ENCODE measurements at regions not wholly inside any gene's neighbourhood (a gene's known extent, or its start where the extent isn't known, plus 50 kb on each side); places are given as distances from the start of the nearest gene placed in this dataset.

DNA sequence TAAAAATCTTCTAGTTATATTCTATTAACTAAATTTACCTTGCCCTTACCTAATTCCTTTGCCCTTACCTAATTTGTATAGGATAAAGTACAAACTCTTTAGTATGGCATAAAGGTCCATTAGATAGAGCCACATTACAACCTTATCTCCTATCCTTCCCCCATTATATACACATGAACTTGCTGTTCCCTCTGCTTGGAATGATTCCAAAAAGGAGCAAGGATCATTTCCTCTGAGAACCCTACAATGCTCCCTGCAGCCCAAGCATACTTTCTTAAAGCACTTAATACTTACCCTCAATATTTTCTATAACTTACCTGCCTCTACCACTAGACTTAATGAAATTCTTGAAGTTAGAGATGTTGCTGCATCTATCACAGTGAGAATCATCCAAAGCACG is 118.9 kb upstream of the CCDC54 start:
- ATAC-seq (no peak), DNase-seq (no peak)
- intact Hi-C loops (cut with DNase I): no loop called here

DNA sequence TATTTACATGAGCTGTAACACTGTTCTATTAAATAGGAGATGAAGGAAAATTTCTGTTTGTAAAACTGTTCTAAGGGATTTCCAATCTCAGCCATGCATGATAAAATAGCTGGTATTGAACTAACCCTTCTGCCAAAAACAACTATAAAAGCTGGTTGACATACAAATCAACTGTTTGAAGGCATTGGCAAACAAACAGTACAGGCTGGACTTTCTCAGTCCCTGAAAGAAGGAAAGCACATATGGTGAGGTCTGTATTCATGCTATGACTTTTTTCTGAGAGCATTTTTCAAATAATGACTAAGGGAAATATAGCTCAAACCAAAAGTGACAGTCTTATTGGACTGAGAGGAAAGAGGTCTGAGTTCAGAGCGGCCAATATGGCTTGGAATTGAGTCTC is 117.0 kb upstream of the CCDC54 start:
- no peak for DNase-seq
- no peak for ATAC-seq
- intact Hi-C loops (cut with DNase I): no loop called here

DNA sequence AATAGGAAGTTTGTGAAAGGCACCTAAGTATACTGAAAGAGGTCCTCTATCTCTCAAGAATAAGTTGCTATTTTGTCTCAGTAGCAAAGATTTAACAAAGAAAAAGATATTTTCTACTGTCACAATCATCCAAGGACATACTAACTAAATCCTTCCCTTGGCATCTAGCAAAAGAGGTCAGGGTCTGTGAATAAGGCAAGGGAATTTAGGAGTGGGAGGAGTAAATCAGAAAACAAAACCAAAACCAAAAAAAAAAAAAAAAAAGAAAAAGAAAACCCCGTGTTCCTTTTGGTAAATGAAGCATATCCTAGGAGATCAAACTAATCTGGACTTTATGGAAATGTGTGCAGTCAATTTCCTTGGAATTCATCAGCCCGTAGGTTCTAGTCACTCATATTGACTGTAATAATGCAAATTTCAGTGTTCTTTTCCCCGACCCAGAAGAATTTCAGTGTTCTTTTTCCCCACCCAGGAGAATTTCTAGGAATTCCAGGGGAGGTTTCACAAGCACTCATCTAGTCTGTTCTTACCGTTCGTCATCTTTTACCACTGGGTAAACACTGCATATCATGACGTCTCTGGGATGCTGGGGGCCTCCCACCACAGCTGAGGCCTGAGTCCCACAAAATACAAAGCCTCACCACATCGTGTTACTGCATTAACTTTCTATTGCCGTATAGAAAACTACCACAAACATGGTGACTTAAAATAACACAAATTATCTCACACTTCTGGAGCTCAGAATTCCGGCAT is 113.8 kb upstream of the CCDC54 start:
- intact Hi-C loops (cut with DNase I): no loop called here
- ATAC-seq (peak; percentile 44 to 88), DNase-seq (no peak)

DNA sequence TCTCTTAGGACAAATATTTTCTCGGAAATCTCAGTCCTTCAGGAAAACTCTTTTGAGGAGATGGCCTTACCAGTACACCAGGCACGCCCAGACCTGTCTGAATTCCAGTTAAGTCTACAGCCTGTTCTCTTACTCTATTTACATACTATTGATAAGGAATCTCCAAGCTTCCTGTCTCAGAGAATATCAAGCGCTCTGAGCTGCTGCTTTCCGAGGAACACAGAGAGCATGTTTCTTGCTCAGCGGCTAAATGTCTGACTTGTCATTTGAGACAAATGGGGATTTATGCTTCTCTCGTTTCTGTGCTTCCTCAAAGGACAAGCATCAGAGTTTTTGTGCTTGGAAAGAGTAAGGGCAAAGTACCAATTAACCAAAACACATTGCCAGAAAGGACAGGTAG is 112.4 kb upstream of the CCDC54 start:
- ATAC-seq: no peak
- intact Hi-C loops (cut with DNase I): no loop called here
- no peak for DNase-seq

DNA sequence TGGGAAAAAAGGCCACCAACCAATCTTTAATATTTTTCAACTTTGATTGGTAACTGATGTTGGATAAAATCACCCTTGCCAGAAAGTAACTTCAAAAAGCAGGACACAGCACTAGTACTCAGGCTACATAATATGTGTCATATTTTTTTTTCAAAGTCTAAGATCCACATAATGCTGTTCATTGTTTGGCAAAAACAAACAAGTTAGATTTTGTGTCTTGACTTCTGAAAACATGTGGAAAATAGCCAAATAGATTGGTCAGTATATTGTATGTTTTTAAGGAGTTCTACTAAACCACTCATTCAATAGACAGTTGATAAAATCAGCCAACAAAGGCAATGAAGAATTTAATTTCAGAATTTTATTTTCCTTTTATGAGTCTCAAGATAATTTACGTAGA is 111.7 kb upstream of the CCDC54 start:
- no peak for ATAC-seq
- DNase-seq: no peak
- intact Hi-C loops (cut with DNase I): no loop called here

DNA sequence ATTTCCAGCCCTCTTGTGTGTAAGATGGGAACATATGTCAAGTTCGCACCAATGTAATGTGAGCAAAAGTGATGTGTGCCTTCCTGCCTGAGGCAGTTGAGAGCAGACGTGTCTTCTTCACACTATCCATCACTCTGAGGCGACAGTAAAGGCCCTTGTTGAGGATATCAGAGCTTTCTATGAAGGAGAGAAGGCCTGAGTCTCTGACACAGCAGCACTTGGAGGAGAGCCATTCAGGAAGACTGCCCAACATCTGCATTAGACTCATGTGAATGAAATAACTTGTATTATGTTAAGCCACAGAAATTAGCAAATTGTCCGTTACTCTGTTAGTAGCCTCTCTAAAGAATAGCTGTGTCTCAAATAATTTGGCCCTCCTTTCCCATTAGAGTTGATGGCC is 108.8 kb upstream of the CCDC54 start:
- no peak for ATAC-seq
- no peak for DNase-seq
- intact Hi-C loops (cut with DNase I): no loop called here

DNA sequence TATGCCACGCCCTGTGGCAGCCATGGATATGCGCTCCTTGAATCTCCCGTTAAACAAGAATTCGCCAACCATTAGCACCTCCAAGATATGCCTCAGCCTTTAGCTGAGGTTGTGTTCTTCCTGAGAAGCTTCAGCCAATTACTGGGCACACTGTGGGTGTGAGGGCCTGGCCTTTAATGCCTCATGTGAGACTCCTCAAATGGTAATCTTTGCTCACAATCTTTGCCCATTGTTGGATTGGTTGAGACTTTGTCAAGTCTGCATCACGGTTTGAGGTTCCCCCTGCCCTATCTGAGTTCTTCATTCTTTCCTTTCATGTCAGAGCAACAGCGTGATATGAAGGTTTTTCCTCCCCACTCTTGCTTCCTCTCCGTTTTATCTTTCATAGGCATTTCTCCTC is 108.1 kb upstream of the CCDC54 start:
- intact Hi-C loops (cut with DNase I): no loop called here
- no peak for ATAC-seq
- DNase-seq: no peak

DNA sequence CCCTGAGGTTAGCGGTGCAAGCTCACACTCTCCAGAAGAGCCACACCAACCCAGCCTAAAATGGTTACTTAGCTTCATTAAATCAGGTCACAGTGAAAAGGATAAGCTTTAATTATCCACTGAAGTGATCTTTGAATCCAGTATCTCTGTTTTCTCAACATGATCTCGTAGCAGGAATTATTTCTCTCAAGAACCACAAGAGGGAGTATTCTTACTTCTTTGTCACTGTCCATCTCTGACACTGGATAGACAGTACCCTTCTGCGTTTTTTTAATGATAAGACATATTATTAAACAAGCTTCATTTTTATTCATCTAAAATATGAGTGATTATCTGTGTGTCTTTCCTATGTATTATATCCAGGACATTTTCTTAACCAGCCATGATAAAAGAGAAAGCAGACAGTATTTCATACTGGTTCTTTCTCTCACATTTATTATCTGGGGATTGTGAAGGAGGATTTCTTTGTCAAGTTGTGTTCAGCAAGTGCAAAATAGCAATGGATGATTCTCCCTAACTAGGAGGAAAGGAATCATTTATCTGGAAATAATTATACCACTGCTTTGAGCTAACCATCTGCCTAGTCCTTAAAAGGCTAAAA is 105.4 kb upstream of the CCDC54 start:
- ATAC-seq (peak; percentile 41 to 63), DNase-seq (no peak)
- intact Hi-C loops (cut with DNase I): loop anchor here (2.0 to 10.0 kb wide), 2 partner anchors 149 to 153 kb away; no protein-coding TSS in a partner anchor

DNA sequence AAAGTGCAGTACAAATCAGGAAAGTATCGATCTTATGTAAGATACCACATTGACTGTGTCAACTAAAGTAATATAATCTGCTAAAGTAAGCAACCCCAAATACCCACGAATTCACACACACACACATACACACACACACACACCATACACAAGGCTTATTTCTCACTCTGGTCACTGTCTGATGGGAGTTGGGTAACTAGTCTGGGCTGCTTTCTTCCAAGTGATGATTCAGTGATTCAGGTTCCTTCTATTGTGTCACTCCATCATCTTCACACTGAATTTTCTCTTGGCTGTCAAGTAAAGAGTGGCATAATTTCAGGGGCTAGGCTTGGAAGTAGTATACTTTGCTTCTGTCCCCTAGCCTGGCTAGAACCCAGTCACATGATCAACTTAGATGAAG is 104.8 kb upstream of the CCDC54 start:
- intact Hi-C loops (cut with DNase I): loop anchor here (2.0 to 10.0 kb wide), 2 partner anchors 148 to 152 kb away; no protein-coding TSS in a partner anchor
- DNase-seq (no peak), ATAC-seq (no peak)

DNA sequence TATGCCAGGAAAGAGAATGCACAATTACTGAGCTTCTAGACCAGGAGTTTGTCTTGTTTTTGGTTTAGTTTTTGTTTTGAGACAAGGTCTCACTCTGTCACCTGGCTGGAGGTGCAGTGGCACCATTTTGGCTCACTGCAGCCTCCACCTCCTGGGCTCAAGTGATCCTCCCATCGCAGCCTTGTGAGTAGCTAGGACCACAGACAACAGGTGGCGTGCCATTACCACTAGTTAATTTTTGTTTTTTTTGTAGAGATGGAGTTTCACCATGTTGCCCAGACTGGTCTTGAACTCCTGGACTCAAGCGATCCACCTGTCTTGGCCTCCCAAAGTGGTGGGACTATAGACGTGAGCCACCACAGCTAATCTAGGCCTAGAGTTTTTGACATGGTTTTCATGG is 104.4 kb upstream of the CCDC54 start:
- DNase-seq: no peak
- intact Hi-C loops (cut with DNase I): loop anchor here (2.0 to 10.0 kb wide), 2 partner anchors 148 to 152 kb away; no protein-coding TSS in a partner anchor
- no peak for ATAC-seq

DNA sequence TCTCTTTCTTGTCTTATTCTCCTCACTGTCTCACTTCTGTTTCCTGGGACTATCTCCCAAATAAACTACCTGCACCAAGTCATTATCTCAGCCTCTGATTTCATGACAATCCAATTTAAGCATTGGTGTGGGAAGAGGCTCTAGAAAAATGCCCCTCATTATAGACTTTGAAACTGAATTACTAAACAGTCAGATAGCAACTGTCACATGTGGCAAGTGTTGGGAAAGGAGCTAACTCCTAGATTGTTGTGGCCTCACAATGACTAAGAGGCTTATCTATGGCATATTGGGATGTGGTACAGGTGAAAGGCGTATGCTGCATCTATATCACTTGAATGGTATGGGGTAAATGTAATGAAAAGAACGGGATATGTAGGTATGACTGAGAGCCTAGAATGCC is 103.5 kb upstream of the CCDC54 start:
- no peak for ATAC-seq
- intact Hi-C loops (cut with DNase I): loop anchor here (2.0 to 10.0 kb wide), 2 partner anchors 147 to 151 kb away; no protein-coding TSS in a partner anchor
- DNase-seq: no peak

DNA sequence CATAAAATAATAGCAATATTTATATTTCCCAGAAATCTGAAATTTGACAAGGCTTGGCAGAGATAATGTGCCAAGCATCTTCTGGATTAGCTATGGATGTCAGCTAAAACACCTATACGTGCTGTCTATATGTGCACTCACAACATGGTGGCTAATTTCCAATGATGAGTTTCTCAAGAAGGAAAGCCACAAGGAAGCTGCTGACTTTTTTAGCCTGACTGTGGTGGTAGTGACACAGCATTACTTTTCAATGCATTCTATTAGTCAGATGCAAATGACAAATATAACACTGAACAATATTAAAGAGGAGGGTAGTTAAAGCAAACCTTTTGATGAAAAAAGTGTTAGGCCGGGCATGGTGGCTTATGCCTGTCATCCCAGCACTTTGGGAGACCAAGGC is 101.7 kb upstream of the CCDC54 start:
- ATAC-seq (no peak), DNase-seq (no peak)
- intact Hi-C loops (cut with DNase I): loop anchor here in 1 of 2 donors (10.0 kb wide), 1 partner anchor 149 kb away; no protein-coding TSS in a partner anchor

DNA sequence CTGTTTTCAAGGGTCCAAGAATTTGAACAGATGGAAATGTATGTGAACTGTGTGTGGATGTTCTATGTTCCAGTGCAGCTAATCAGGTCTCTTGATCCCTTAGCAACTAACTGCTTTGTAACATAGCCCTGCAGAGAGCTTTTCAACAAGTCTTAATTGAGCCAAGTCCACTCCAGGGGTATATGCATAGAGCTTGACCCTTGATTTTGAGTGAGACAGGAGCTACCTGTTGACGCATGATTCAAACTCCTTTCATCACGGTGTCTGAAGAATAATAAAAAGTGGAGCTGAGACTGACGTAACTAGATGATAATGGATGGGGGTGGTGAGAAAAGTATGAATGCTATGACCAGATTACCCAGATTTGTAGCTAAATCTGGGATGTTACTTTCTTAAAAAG is 93.3 kb upstream of the CCDC54 start:
- peak in 1 of 2 donors; percentile 88 for ATAC-seq
- intact Hi-C loops (cut with DNase I): no loop called here
- DNase-seq: no peak

DNA sequence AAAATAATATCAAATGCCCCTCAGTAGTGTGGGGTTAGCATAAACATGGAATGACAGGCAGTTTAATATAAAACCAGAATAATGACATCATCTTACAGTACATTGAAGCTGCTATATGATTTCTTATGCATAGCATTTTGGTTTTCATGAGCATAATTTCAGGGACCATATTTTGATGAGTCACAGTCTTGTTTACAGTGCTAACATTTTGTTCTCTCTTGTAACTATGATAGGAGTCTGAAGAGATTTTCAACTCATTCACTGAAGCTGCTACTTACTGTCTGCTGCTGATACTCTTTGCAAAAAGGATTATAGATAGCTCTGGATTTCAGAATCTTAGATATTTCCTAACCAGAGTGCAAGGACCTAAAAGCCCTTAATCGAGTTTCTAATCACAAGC is 92.6 kb upstream of the CCDC54 start:
- intact Hi-C loops (cut with DNase I): no loop called here
- DNase-seq (no peak), ATAC-seq (peak in 1 of 2 donors; percentile 82)

DNA sequence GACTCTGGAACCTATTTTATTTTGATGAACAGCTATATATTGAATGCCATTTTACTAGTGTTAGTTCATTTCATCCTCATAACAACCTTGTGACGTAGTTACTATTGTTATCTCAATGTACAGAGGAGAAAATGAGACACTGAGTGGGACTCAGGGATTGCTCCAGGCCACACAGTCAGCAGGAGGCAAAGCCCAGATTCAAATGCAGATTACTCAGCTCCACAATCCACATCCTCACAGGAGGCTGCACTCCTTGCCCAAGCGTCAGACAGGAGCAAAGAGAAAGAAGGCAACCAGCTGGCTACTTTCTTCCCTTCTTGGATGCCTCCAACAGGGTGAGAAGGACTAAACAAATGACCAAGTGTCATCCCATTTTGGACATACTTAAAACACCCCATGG is 92.0 kb upstream of the CCDC54 start:
- ATAC-seq (no peak), DNase-seq (no peak)
- intact Hi-C loops (cut with DNase I): no loop called here

DNA sequence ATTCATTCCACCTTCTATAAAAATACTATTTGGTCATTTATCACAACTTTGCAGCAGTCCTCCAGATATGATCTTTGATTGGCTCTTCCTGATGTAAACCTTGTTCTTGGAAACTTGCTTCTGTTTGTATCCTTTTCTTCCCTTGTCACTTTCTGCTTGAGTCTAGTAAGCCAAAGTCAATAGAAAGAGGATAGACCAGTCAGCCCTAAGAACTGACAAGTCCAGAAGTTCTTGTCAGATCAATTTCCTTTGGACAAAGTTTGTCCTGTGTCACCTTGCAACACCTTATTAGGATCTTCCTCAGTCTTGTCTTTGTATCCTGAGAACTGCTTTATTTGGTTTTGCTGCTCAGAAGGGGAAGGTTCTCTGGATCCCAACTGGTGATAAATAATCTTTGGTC is 87.9 kb upstream of the CCDC54 start:
- DNase-seq: no peak
- intact Hi-C loops (cut with DNase I): no loop called here
- no peak for ATAC-seq

DNA sequence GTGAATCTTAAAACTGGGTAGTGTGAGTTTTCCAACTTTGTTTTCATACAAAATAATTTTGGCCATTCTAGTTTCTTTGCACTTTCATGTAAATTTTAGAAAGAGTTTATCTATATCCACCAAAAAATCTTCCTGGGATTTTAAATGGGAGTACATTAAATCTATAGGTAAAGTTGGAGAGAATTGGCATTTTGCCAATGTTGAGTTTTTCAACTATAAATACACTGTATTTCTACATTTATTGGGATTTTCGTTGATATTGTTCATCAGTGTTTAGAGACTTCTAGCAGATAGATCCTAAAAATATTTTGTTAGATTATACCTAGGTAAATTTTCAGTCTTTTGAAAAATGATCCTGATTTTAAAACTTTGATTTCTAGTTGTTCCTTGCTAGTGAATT is 83.1 kb upstream of the CCDC54 start:
- intact Hi-C loops (cut with DNase I): no loop called here
- no peak for DNase-seq
- ATAC-seq: no peak

DNA sequence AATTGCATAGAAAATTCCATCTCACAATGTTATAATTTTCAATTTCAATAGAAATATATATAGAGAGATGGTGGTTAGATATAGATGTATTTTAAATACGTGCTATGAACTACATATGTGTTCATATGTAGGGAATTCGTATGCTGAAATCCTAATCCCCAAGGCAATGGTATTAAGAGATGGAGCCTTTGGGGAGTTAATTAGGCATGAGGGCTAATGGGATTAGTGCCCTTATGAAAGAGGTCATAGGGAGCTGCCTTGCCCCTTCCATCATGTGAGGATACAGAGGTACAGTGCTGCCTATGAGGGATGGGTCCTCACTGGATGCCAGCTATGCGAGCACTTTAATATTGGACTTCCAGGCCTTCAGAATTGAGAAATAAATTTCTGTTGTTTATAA is 79.6 kb upstream of the CCDC54 start:
- intact Hi-C loops (cut with DNase I): no loop called here
- DNase-seq (no peak), ATAC-seq (no peak)

DNA sequence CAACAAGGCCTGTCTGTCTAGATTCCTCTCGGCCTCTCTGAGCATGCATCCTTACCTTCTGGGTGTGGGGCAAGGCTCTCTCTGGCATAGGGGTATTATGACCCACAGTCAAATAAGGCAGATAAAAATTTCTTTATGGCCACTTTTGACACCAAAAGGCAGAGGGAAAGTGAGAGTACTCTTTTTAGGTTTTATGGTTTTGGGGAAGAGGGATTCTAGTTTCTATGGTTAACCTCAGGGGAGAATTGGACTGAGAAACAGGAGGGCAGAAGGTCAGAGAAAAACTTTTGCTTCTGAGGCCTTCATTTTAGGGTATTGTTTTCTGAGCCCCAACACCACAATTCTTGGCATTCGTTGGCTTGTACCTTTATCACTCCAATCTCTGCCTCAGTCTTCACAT is 70.0 kb upstream of the CCDC54 start:
- no peak for DNase-seq
- intact Hi-C loops (cut with DNase I): no loop called here
- ATAC-seq: no peak

DNA sequence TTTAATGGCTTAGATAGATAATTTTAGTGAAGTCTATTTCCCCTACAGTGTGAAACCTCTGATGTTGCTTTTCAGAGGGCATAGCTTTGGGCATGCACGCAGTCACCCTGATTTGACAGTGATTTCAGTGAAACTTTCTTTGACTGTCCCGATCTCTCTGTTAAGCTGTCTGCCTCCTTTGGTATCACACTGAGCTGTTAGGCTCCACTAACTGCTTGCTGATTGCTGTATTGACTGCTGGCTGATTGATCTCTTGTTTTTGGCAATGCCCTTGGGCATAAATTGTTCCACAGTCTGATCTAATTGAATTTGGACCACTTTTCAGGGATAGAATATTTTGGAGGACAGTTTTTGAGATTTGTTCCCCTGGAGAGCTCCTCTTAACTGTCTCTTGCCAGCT is 68.5 kb upstream of the CCDC54 start:
- DNase-seq (no peak), ATAC-seq (no peak)
- intact Hi-C loops (cut with DNase I): no loop called here

DNA sequence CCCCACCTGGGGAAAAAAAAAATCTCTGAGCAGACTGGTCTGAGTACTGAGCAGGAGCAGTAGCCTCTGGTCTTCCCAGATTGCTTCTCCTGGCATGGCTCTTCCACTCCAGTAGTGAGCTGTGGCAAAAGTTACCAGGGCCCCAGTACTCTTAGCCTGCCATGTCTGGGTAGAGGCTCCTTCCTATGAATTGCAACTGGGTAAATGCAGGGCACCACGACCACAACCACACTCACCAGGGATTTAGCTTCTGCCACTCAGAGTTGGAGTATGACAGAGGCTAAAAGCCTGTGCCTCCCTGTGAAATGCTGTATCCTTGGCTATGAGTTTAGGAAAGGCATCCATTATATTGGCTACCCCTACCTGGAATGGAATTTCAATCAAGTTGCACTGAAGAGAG is 67.9 kb upstream of the CCDC54 start:
- DNase-seq (no peak), ATAC-seq (no peak)
- intact Hi-C loops (cut with DNase I): no loop called here

Data from left cardiac atrium (tissue), 4 donors.